K562 (cell line): ENCODE measurements at regions not wholly inside any gene's neighbourhood (a gene's known extent, or its start where the extent isn't known, plus 50 kb on each side); places are given as distances from the start of the nearest gene placed in this dataset.

Source experiments
- ATAC-seq: fragments of 200-7000 bp; cut with Tn5 transposase; 3 replicates; pipeline ENCODE4 v1.9.1; 2020; ENCODE audit warnings: moderate library complexity
- BruUV-seq: library from RNA; stranded (reverse); fragments of 400-500 nt; replicated peaks from 2 replicates; lab custom pipeline; 2021; lab: Mats Ljungman, UMichigan
- CTCF ChIA-PET: fragments of 300-600 bp; formaldehyde crosslinking; extraction: SDS; loops from one replicate; lab custom pipeline; 2021; ENCODE audit warnings: low intra/inter-chr PET ratio; lab: Yijun Ruan, JAX
- POLR2A ChIA-PET: fragments of 300-600, 350-650 bp; sonication (Branson Sonifier 250); formaldehyde crosslinking; extraction: SDS; loops from one replicate; lab custom pipeline; 2021; ENCODE audit warnings: antibody characterized with exemption, inconsistent platforms; lab: Yijun Ruan, JAX
- DNase-seq, 4 experiments: peaks; one replicate each; pipeline versions ENCODE4 v3.0.0 to v3.0.0-alpha.2; 2011 to 2018; ENCODE audit warnings: low spot score in 3 of 4, mixed read lengths in 3 of 4; ENCODE audit errors: extremely low read depth in 1 of 4
- FAIRE-seq: peaks from 2 replicates; lab custom pipeline; 2011; peaks lifted over from hg19 to GRCh38; lab: Jason Lieb, UNC
- H2AFZ ChIP-seq: 2 replicates; pipeline ENCODE4 v1.6.0; 2011; ENCODE audit warnings: low read depth, low read length, control low read depth, inconsistent platforms
- H3K27ac ChIP-seq: fragments of 200-600 bp; 3 replicates; pipeline ENCODE4 v1.8.0; 2011; ENCODE audit warnings: low read depth, mild to moderate bottlenecking, control low read depth, inconsistent platforms, low read length, moderate library complexity, mixed read lengths; ENCODE audit errors: extremely low read depth
- H3K27me3 ChIP-seq, 2 experiments: fragments of 300-600 bp in 1 of 2; 2 replicates in 1 of 2; 3 replicates in 1 of 2; pipeline versions ENCODE4 v1.6.0 to v1.8.0; 2011; ENCODE audit warnings: inconsistent platforms in 2 of 2, low read length in 2 of 2, mild to moderate bottlenecking in 1 of 2, mixed read lengths in 1 of 2, moderate library complexity in 1 of 2; ENCODE audit not compliant: control insufficient read depth in 2 of 2, insufficient read depth in 2 of 2
- H3K36me3 ChIP-seq: fragments of 300-600 bp; 3 replicates; pipeline ENCODE4 v1.8.0; 2011; ENCODE audit warnings: mild to moderate bottlenecking, low read length, inconsistent platforms; ENCODE audit not compliant: control insufficient read depth, insufficient read depth
- H3K4me1 ChIP-seq, 2 experiments: fragments of 200-600 bp in 1 of 2; replicated peaks in 1 of 2; 2 replicates in 1 of 2; 3 replicates in 1 of 2; pipeline versions ENCODE4 v1.5.1 to v1.8.0; 2011; ENCODE audit warnings: inconsistent platforms in 2 of 2, low read length in 2 of 2, mild to moderate bottlenecking in 1 of 2, mixed read lengths in 1 of 2, moderate library complexity in 1 of 2; ENCODE audit not compliant: control insufficient read depth in 2 of 2, insufficient read depth in 2 of 2
- H3K4me2 ChIP-seq: 2 replicates; pipeline ENCODE4 v1.6.1; 2011; ENCODE audit warnings: low read length, control low read depth, inconsistent platforms, mixed read lengths; ENCODE audit not compliant: insufficient read depth
- H3K4me3 ChIP-seq: fragments of 200-600 bp; sonication (generic), shearing (Covaris generic); 2 replicates; pipeline ENCODE4 v1.5.1; 2016; ENCODE audit warnings: control low read depth, inconsistent platforms
- H3K79me2 ChIP-seq: fragments of 200-600 bp; 3 replicates; pipeline ENCODE4 v1.8.0; 2011; ENCODE audit warnings: low read length, inconsistent platforms; ENCODE audit not compliant: control insufficient read depth, insufficient read depth
- H3K9ac ChIP-seq, 2 experiments: 2 replicates each; pipeline versions ENCODE4 v1.6.0 to v1.6.1; 2011; ENCODE audit warnings: low read depth in 2 of 2, low read length in 2 of 2, control low read depth in 1 of 2, inconsistent platforms in 1 of 2, mild to moderate bottlenecking in 1 of 2, mixed read lengths in 1 of 2; ENCODE audit not compliant: insufficient read depth in 1 of 2
- H3K9me1 ChIP-seq: one replicate; pipeline ENCODE4 v1.6.0; 2011; ENCODE audit warnings: inconsistent platforms, mild to moderate bottlenecking, low read length, moderate library complexity; ENCODE audit not compliant: control insufficient read depth, insufficient read depth
- H3K9me3 ChIP-seq: replicated peaks from 2 replicates; pipeline ENCODE4 v1.5.1; 2011; ENCODE audit warnings: low read depth, low read length, inconsistent platforms; ENCODE audit not compliant: control insufficient read depth, insufficient read depth
- H4K20me1 ChIP-seq: replicated peaks from 2 replicates; pipeline ENCODE4 v1.6.1; 2011; ENCODE audit warnings: low read length, inconsistent platforms, mixed read lengths; ENCODE audit not compliant: control insufficient read depth, insufficient read depth
- BCL6 ChIP-seq: fragments of 250-450 bp; sonication (Bioruptor Pico); IDR thresholded peaks from 2 replicates; pipeline ENCODE4 v1.4.0; 2020
- BRF1 ChIP-seq: IDR thresholded peaks from 3 replicates; pipeline ENCODE4 v1.6.1; 2011; ENCODE audit warnings: borderline replicate concordance, mild to moderate bottlenecking; ENCODE audit not compliant: insufficient read length; ENCODE audit errors: extremely low read depth
- CEBPG ChIP-seq, 3 experiments: fragments of 200-800 bp in 1 of 3; sonication (Bioruptor generic) in 1 of 3; sonication (generic) in 1 of 3; formaldehyde crosslinking in 1 of 3; IDR thresholded peaks in 2 of 3; conservative IDR thresholded peaks in 1 of 3; 2 replicates each; pipeline versions ENCODE4 v1.6.1 to v1.8.0; 2016 to 2022; ENCODE audit warnings: missing compliant biosample characterization in 2 of 3, missing genetic modification characterization in 2 of 3, mild to moderate bottlenecking in 1 of 3, missing genetic modification reagents in 1 of 3
- CHCHD3 ChIP-seq: fragments of 250-450 bp; sonication (Bioruptor Pico); IDR thresholded peaks from 2 replicates; pipeline ENCODE4 v2.1.2; 2022; ENCODE audit warnings: mild to moderate bottlenecking
- E2F6 ChIP-seq, 2 experiments: IDR thresholded peaks; 2 replicates each; pipeline ENCODE4 v1.6.1; 2011; ENCODE audit warnings: borderline replicate concordance in 1 of 2, control low read depth in 1 of 2, low read depth in 1 of 2, low read length in 1 of 2, mild to moderate bottlenecking in 1 of 2, mixed read lengths in 1 of 2, moderate library complexity in 1 of 2; ENCODE audit not compliant: insufficient read depth in 1 of 2, insufficient read length in 1 of 2, poor library complexity in 1 of 2, severe bottlenecking in 1 of 2; ENCODE audit errors: extremely low read depth in 1 of 2
- SP1 ChIP-seq: sonication (generic); formaldehyde crosslinking; IDR thresholded peaks from 2 replicates; pipeline ENCODE4 v1.8.1; 2022; ENCODE audit warnings: mild to moderate bottlenecking, missing genetic modification reagents
- STAG1 ChIP-seq: sonication (generic); formaldehyde crosslinking; IDR thresholded peaks from 2 replicates; pipeline ENCODE4 v1.5.0; 2020; ENCODE audit warnings: missing genetic modification reagents, borderline replicate concordance
- U2AF1 ChIP-seq: fragments of 200-400 bp; formaldehyde crosslinking; optimal IDR thresholded peaks from 2 replicates; pipeline ENCODE3; 2017; ENCODE audit warnings: mild to moderate bottlenecking, low read depth, low read length, moderate library complexity
- ZKSCAN8 ChIP-seq: fragments of 200-800 bp; sonication (Bioruptor generic); IDR thresholded peaks from 2 replicates; pipeline ENCODE4 v1.6.1; 2016; ENCODE audit warnings: missing genetic modification characterization, missing compliant biosample characterization
- ZNF347 ChIP-seq: fragments of 450-650 bp; formaldehyde crosslinking; IDR thresholded peaks from 2 replicates; pipeline ENCODE4 v1.4.0; 2020; ENCODE audit warnings: low read depth, mild to moderate bottlenecking, moderate library complexity
- WGBS: fragments of 100-300 bp; shearing (Covaris generic); methylation state at CpG from one replicate; pipeline ENCODE4 v1.1.6; 2016; ENCODE audit warnings: low coverage, mixed read lengths; ENCODE audit not compliant: insufficient coverage; ENCODE audit errors: missing lambda C conversion rate; 5-methylcytosine and 5-hydroxymethylcytosine counted together
- in situ Hi-C: fragments of 300-500 bp; cut with MboI; formaldehyde crosslinking; loops from 4 replicates; pipeline ENCODE4 v1.15.0; 2018; ENCODE audit warnings: inconsistent platforms, mixed read lengths
- intact Hi-C: fragments of 100-400 bp; cut with micrococcal nuclease; formaldehyde crosslinking; loops from 2 replicates; pipeline ENCODE4 v1.14.2; 2022

- no peaks in the 10 kb centered on the region for H3K36me3 ChIP-seq
- no peak overlapping the region for H3K27ac ChIP-seq
- no peaks in the 10 kb centered on the region; the same call in 1 of the 2 replicates for H3K9me3 ChIP-seq
- POLR2A ChIA-PET, result no interaction called here
- H3K4me1 ChIP-seq, result no peaks in the 10 kb centered on the region
- no peak for FAIRE-seq
- intact Hi-C loops, result no loop called here
- no peak for TF ChIP-seq BRF1
- TF ChIP-seq, all 486 proteins: peak for 0
- H2AFZ ChIP-seq, result no peak overlapping the region
- no peak overlapping the region for H3K4me2 ChIP-seq
- no peaks in the 10 kb centered on the region for H3K79me2 ChIP-seq
- H3K9me1 ChIP-seq, result no peaks in the 10 kb centered on the region
- in situ Hi-C loops, result no loop called here
- DNase-seq (no peak), ATAC-seq (no peak)
- H3K4me3 ChIP-seq, result no peak overlapping the region
- no peak overlapping the region for H3K9ac ChIP-seq
- CTCF ChIA-PET, result no interaction called here
- 0% methylated on average over 1 of the region's 1 CpG for WGBS
- BruUV-seq, result no TSS peak
- no peaks in the 10 kb centered on the region for H3K27me3 ChIP-seq
- no peaks in the 10 kb centered on the region for H4K20me1 ChIP-seq
Observed at GRCh38 chr3:8164145-8164544, 337.5 kb upstream of the LMCD1 start.

- Histone ChIP-seq H3K4me1 (no peaks in the 10 kb centered on the region), H3K79me2 (no peaks in the 10 kb centered on the region), H3K9ac (no peak overlapping the region), H4K20me1 (no peaks in the 10 kb centered on the region), H2AFZ (no peak overlapping the region), H3K4me3 (no peak overlapping the region), H3K9me3 (no peaks in the 10 kb centered on the region; the same call in 1 of the 2 replicates)
- ChIA-PET CTCF (no interaction called here), POLR2A (no interaction called here)
- in situ Hi-C loops, result no loop called here
- no peak for ATAC-seq
- no TSS peak for BruUV-seq
- TF ChIP-seq U2AF1 (no peak), ZNF347 (CRISPR knock-in tag) (no peak), ZKSCAN8 (CRISPR knock-in tag) (no peak), SP1 (CRISPR knock-in tag) (no peak), E2F6 (IDR thresholded peaks at IDR 0.05; ENCODE audit: borderline replicate concordance in 1 of 2, extremely low read depth in 1 of 2, insufficient read depth in 1 of 2, insufficient read length in 1 of 2, low read depth in 1 of 2, low read length in 1 of 2, poor library complexity in 1 of 2, severe bottlenecking in 1 of 2) (no peak), BCL6 (CRISPR knock-in tag) (no peak), CEBPG (CRISPR knock-in tag; IDR thresholded peaks at IDR 0.05) (no peak), CEBPG (tag; conservative IDR thresholded peaks at IDR 0.05 in 1 of 2, IDR thresholded peaks at IDR 0.05 in 1 of 2) (no peak), CHCHD3 (CRISPR knock-in tag) (no peak), STAG1 (CRISPR knock-in tag) (no peak)
- TF ChIP-seq, all 486 proteins: peak for 0
- no peak overlapping the region for H3K4me2 ChIP-seq
- H3K27me3 ChIP-seq, result no peaks in the 10 kb centered on the region
- DNase-seq (no peak), FAIRE-seq (no peak)
- no peak overlapping the region for H3K27ac ChIP-seq
- WGBS, result 0% methylated on average over 2 of the region's 2 CpGs
- H3K36me3 ChIP-seq, result no peaks in the 10 kb centered on the region
- intact Hi-C loops, result no loop called here
- no peaks in the 10 kb centered on the region for H3K9me1 ChIP-seq
Observed at GRCh38 chr3:8166014-8166413, 335.6 kb upstream of the LMCD1 start.
